H1 (cell line): ENCODE measurements at regions not wholly inside any gene's neighbourhood (a gene's known extent, or its start where the extent isn't known, plus 50 kb on each side); places are given as distances from the start of the nearest gene placed in this dataset.

Experiments
- CTCF ChIA-PET: fragments of 300-600 bp; sonication (Branson Sonifier 250); formaldehyde crosslinking; loops from one replicate; lab custom pipeline; 2021; ENCODE audit not compliant: partially characterized antibody; lab: Charles Lee
- POLR2A ChIA-PET: fragments of 300-600 bp; sonication (Branson Sonifier 250); formaldehyde crosslinking; loops from one replicate; lab custom pipeline; 2021; ENCODE audit warnings: inconsistent platforms; ENCODE audit not compliant: partially characterized antibody; lab: Charles Lee
- DNase-seq, 2 experiments: peaks; one replicate each; pipeline versions ENCODE4 v3.0.0 to v3.0.0-alpha.2; 2010 to 2022; ENCODE audit warnings: low spot score in 2 of 2, low read depth in 1 of 2, mixed read lengths in 1 of 2
- FAIRE-seq: peaks from 2 replicates; lab custom pipeline; 2011; peaks lifted over from hg19 to GRCh38; lab: Jason Lieb, UNC
- H2AFZ ChIP-seq: 2 replicates; pipeline ENCODE4 v1.8.1; 2012; ENCODE audit warnings: low read length, inconsistent platforms
- H2AK5ac ChIP-seq: 2 replicates; pipeline ENCODE4 v1.6.1; 2013; ENCODE audit warnings: low read depth, low read length
- H2BK120ac ChIP-seq: replicated peaks from 2 replicates; pipeline ENCODE3; 2013; ENCODE audit warnings: low read depth, low read length, inconsistent platforms
- H2BK12ac ChIP-seq: 2 replicates; pipeline ENCODE4 v1.6.1; 2013; ENCODE audit warnings: low read depth, low read length
- H2BK15ac ChIP-seq: 2 replicates; pipeline ENCODE4 v1.6.1; 2013; ENCODE audit warnings: low read length
- H2BK20ac ChIP-seq: 2 replicates; pipeline ENCODE4 v1.6.1; 2013; ENCODE audit warnings: low read length
- H2BK5ac ChIP-seq: 2 replicates; pipeline ENCODE4 v1.6.1; 2013; ENCODE audit warnings: low read depth, low read length
- H3K14ac ChIP-seq: 2 replicates; pipeline ENCODE4 v1.6.1; 2013; ENCODE audit warnings: inconsistent platforms; ENCODE audit not compliant: insufficient read length
- H3K18ac ChIP-seq: 2 replicates; pipeline ENCODE4 v1.6.1; 2013; ENCODE audit warnings: low read length; ENCODE audit errors: extremely low read depth
- H3K23ac ChIP-seq: 2 replicates; pipeline ENCODE4 v1.6.1; 2013; ENCODE audit warnings: inconsistent platforms; ENCODE audit not compliant: insufficient read length
- H3K23me2 ChIP-seq: 2 replicates; pipeline ENCODE4 v1.6.1; 2013; ENCODE audit warnings: low read depth, low read length
- H3K27ac ChIP-seq: 2 replicates; pipeline ENCODE4 v1.6.1; 2011; ENCODE audit warnings: low read depth, low read length, inconsistent platforms
- H3K27me3 ChIP-seq, 4 experiments: replicated peaks in 1 of 4; 1 replicate in 1 of 4; 2 replicates in 3 of 4; pipeline versions ENCODE4 v1.6.1 to v1.8.1; 2011 to 2013; ENCODE audit warnings: low read length in 3 of 4, mild to moderate bottlenecking in 3 of 4, inconsistent platforms in 2 of 4, mixed read lengths in 2 of 4, moderate library complexity in 1 of 4; ENCODE audit not compliant: control insufficient read depth in 3 of 4, insufficient read depth in 3 of 4; ENCODE audit errors: extremely low read depth in 1 of 4
- H3K36me3 ChIP-seq, 4 experiments: 2 replicates each; pipeline versions ENCODE4 v1.6.1 to v1.8.1; 2011 to 2013; ENCODE audit warnings: mild to moderate bottlenecking in 4 of 4, low read length in 3 of 4, moderate library complexity in 2 of 4, control low read depth in 1 of 4, inconsistent platforms in 1 of 4; ENCODE audit not compliant: insufficient read depth in 4 of 4, control insufficient read depth in 2 of 4
- H3K4ac ChIP-seq: replicated peaks from 2 replicates; pipeline ENCODE3; 2013; ENCODE audit warnings: low read length, low read depth, mixed read lengths, inconsistent platforms; ENCODE audit not compliant: insufficient read length
- H3K4me1 ChIP-seq, 4 experiments: replicated peaks in 1 of 4; 1 replicate in 1 of 4; 2 replicates in 3 of 4; pipeline versions ENCODE4 v1.6.1 to v1.8.1; 2011 to 2013; ENCODE audit warnings: low read length in 3 of 4, inconsistent platforms in 2 of 4, mixed read lengths in 1 of 4; ENCODE audit not compliant: insufficient read depth in 4 of 4, control insufficient read depth in 3 of 4
- H3K4me2 ChIP-seq, 2 experiments: 2 replicates each; pipeline versions ENCODE4 v1.6.1 to v1.8.1; 2011 to 2013; ENCODE audit warnings: low read depth in 2 of 2, low read length in 2 of 2, control low read depth in 1 of 2, inconsistent platforms in 1 of 2, mild to moderate bottlenecking in 1 of 2; ENCODE audit not compliant: insufficient read depth in 1 of 2
- H3K4me3 ChIP-seq, 4 experiments: fragments of 200-600, 300-600 bp in 1 of 4; sonication (generic), shearing (Covaris generic), sonication (Bioruptor Twin) in 1 of 4; 2 replicates each; pipeline versions ENCODE4 v1.5.1 to v1.8.1; 2011 to 2016; ENCODE audit warnings: low read length in 4 of 4, low read depth in 3 of 4, control low read depth in 2 of 4, inconsistent platforms in 2 of 4, mild to moderate bottlenecking in 2 of 4, mixed read lengths in 1 of 4, moderate library complexity in 1 of 4; ENCODE audit not compliant: insufficient read depth in 2 of 4; ENCODE audit errors: extremely low read depth in 1 of 4
- H3K56ac ChIP-seq: replicated peaks from 2 replicates; pipeline ENCODE3; 2013; ENCODE audit warnings: low read depth, mild to moderate bottlenecking, mixed read lengths, low read length, inconsistent platforms; ENCODE audit not compliant: insufficient read length
- H3K79me1 ChIP-seq: 2 replicates; pipeline ENCODE4 v1.6.1; 2013; ENCODE audit warnings: low read depth, low read length, control low read depth
- H3K79me2 ChIP-seq, 2 experiments: 2 replicates each; pipeline versions ENCODE4 v1.6.1 to v1.8.1; 2012 to 2013; ENCODE audit warnings: low read length in 2 of 2, mild to moderate bottlenecking in 2 of 2, inconsistent platforms in 1 of 2; ENCODE audit not compliant: insufficient read depth in 2 of 2, control insufficient read depth in 1 of 2
- H3K9ac ChIP-seq, 4 experiments: replicated peaks in 1 of 4; 1 replicate in 1 of 4; 2 replicates in 3 of 4; pipeline versions ENCODE4 v1.6.1 to v1.8.1; 2011 to 2013; ENCODE audit warnings: low read depth in 3 of 4, low read length in 3 of 4, control low read depth in 2 of 4, mild to moderate bottlenecking in 2 of 4, moderate library complexity in 2 of 4, inconsistent platforms in 1 of 4; ENCODE audit errors: extremely low read depth in 1 of 4
- H3K9me3 ChIP-seq, 2 experiments: 2 replicates each; pipeline versions ENCODE4 v1.6.1 to v1.8.1; 2012 to 2013; ENCODE audit warnings: mild to moderate bottlenecking in 2 of 2, moderate library complexity in 2 of 2, control low read depth in 1 of 2, inconsistent platforms in 1 of 2, low read depth in 1 of 2, low read length in 1 of 2, mixed read lengths in 1 of 2; ENCODE audit not compliant: insufficient read depth in 2 of 2
- H4K20me1 ChIP-seq, 2 experiments: replicated peaks in 1 of 2; 2 replicates each; pipeline versions ENCODE3 to v1.8.1; 2011 to 2013; ENCODE audit warnings: inconsistent platforms in 2 of 2, low read length in 2 of 2, mild to moderate bottlenecking in 1 of 2; ENCODE audit not compliant: insufficient read depth in 2 of 2, control insufficient read depth in 1 of 2
- H4K5ac ChIP-seq: 2 replicates; pipeline ENCODE4 v1.6.1; 2013; ENCODE audit warnings: low read length, low read depth, mixed read lengths, inconsistent platforms; ENCODE audit not compliant: insufficient read length
- H4K8ac ChIP-seq: 2 replicates; pipeline ENCODE4 v1.8.0; 2013; ENCODE audit warnings: mild to moderate bottlenecking, moderate library complexity, low read length, inconsistent platforms; ENCODE audit not compliant: insufficient read depth; ENCODE audit errors: extremely low read depth
- H4K91ac ChIP-seq: replicated peaks from 2 replicates; pipeline ENCODE3; 2013; ENCODE audit warnings: low read length, mixed read lengths, inconsistent platforms; ENCODE audit not compliant: insufficient read length
- CBX8 ChIP-seq: fragments of 300-800, 300-1000 bp; sonication (generic); IDR thresholded peaks from 2 replicates; pipeline ENCODE4 v1.7.1; 2016; ENCODE audit warnings: low read depth, low read length, borderline replicate concordance
- KDM4A ChIP-seq: IDR thresholded peaks from one replicate; pipeline ENCODE4 v1.7.1; 2012; ENCODE audit warnings: low read depth, mild to moderate bottlenecking, moderate library complexity, low read length, inconsistent platforms; ENCODE audit not compliant: severe bottlenecking
- NRF1 ChIP-seq: IDR thresholded peaks from 2 replicates; pipeline ENCODE4 v1.6.1; 2011; ENCODE audit warnings: mild to moderate bottlenecking, low read depth, low read length, improper control_type of control experiment
- TAF1 ChIP-seq: IDR thresholded peaks from 2 replicates; pipeline ENCODE4 v1.6.1; 2011; ENCODE audit warnings: mild to moderate bottlenecking, low read depth, low read length
- WGBS, 2 experiments: shearing (Covaris generic) in 1 of 2; methylation state at CpG; one replicate each; pipeline versions ENCODE4 v1.1.6 to v1.1.7; 2013 to 2015; ENCODE audit warnings: low lambda C conversion rate in 2 of 2, mixed read lengths in 2 of 2, inconsistent platforms in 1 of 2, low coverage in 1 of 2, missing lambda C conversion rate in 1 of 2; ENCODE audit not compliant: insufficient replicate concordance in 2 of 2, insufficient coverage in 1 of 2, insufficient read length in 1 of 2; ENCODE audit errors: extremely low coverage in 1 of 2, missing lambda C conversion rate in 1 of 2; 5-methylcytosine and 5-hydroxymethylcytosine counted together
- TF ChIP-seq, protein P1 (sequence below): IDR thresholded peaks from 2 replicates; pipeline ENCODE4 v1.6.1; 2011; ENCODE audit warnings: low read length, improper control_type of control experiment

GRCh38 chr11:16512198-16512898 is 156.0 kb upstream of the SOX6 start:
- H4K91ac ChIP-seq = no peak overlapping the region
- no peak overlapping the region for H2BK120ac ChIP-seq
- H3K79me1 ChIP-seq = no peaks in the 10 kb centered on the region
- no peaks in the 10 kb centered on the region for H3K79me2 ChIP-seq
- H2BK12ac ChIP-seq = no peak overlapping the region
- no peak overlapping the region for H2BK15ac ChIP-seq
- no peak overlapping the region for H2AK5ac ChIP-seq
- ChIA-PET POLR2A (no interaction called here), CTCF (interaction anchor here (0.7 kb wide), 1 partner anchor 24 kb away, joined by 3 read pairs; no protein-coding TSS in a partner anchor)
- H4K20me1 ChIP-seq = no peaks in the 10 kb centered on the region
- H3K23ac ChIP-seq = no peak overlapping the region
- no peak for DNase-seq
- no peak overlapping the region for H2BK5ac ChIP-seq
- H3K4me3 ChIP-seq = no peak overlapping the region
- H3K9ac ChIP-seq = no peak overlapping the region
- H3K56ac ChIP-seq = no peak overlapping the region
- H3K4me2 ChIP-seq = no peak overlapping the region
- H3K18ac ChIP-seq = no peak overlapping the region
- TF ChIP-seq KDM4A (no peak), NRF1 (no peak), TAF1 (no peak), CBX8 (no peak)
- TF ChIP-seq, protein P1, sequence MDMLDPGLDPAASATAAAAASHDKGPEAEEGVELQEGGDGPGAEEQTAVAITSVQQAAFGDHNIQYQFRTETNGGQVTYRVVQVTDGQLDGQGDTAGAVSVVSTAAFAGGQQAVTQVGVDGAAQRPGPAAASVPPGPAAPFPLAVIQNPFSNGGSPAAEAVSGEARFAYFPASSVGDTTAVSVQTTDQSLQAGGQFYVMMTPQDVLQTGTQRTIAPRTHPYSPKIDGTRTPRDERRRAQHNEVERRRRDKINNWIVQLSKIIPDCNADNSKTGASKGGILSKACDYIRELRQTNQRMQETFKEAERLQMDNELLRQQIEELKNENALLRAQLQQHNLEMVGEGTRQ = no peak
- no peak overlapping the region for H3K14ac ChIP-seq
- no peak overlapping the region for H2AFZ ChIP-seq
- H4K8ac ChIP-seq = no peak overlapping the region
- H3K4ac ChIP-seq = no peak overlapping the region
- no peak overlapping the region for H3K27ac ChIP-seq
- no peaks in the 10 kb centered on the region; a peak in 1 of 7 replicates for H3K27me3 ChIP-seq
- no peak overlapping the region for H2BK20ac ChIP-seq
- no peaks in the 10 kb centered on the region for H3K36me3 ChIP-seq
- H3K9me3 ChIP-seq = no peaks in the 10 kb centered on the region
- FAIRE-seq = no peak
- H4K5ac ChIP-seq = no peak overlapping the region
- WGBS, 2 experiments = 97% methylated on average over 2 of the region's 2 CpGs; no CpG with 5 or more reads in 1 of the 2 experiments
- H3K4me1 ChIP-seq = no peaks in the 10 kb centered on the region
- no peaks in the 10 kb centered on the region for H3K23me2 ChIP-seq
